Parathyroid adenoma (tissue), 2 donors: ENCODE measurements at regions not wholly inside any gene's neighbourhood (a gene's known extent, or its start where the extent isn't known, plus 50 kb on each side); places are given as distances from the start of the nearest gene placed in this dataset.

ENCODE experiments used
- H2AFZ ChIP-seq: fragments of 300-600 bp; sonication (generic); one replicate; pipeline ENCODE4 v1.7.0; 2017; ENCODE audit warnings: antibody characterized with exemption, mild to moderate bottlenecking
- H3K27ac ChIP-seq: fragments of 300-600 bp; sonication (generic); one replicate; pipeline ENCODE4 v1.7.0; 2017
- H3K27me3 ChIP-seq: fragments of 300-600 bp; sonication (generic); one replicate; pipeline ENCODE4 v1.7.0; 2017; ENCODE audit warnings: low read length; ENCODE audit not compliant: control insufficient read depth, insufficient read depth
- H3K36me3 ChIP-seq: fragments of 300-600 bp; sonication (generic); one replicate; pipeline ENCODE4 v1.7.0; 2017; ENCODE audit warnings: low read length; ENCODE audit not compliant: control insufficient read depth, insufficient read depth
- H3K4me1 ChIP-seq: fragments of 300-600 bp; sonication (generic); one replicate; pipeline ENCODE4 v1.7.0; 2017; ENCODE audit warnings: control low read depth
- H3K4me2 ChIP-seq: fragments of 300-600 bp; sonication (generic); one replicate; pipeline ENCODE4 v1.7.0; 2017; ENCODE audit warnings: low read length
- H3K4me3 ChIP-seq: fragments of 300-600 bp; sonication (generic); one replicate; pipeline ENCODE4 v1.7.0; 2017; ENCODE audit warnings: low read depth, low read length
- H3K79me2 ChIP-seq: fragments of 300-600 bp; sonication (generic); one replicate; pipeline ENCODE4 v1.7.0; 2017; ENCODE audit warnings: control low read depth
- H3K9ac ChIP-seq: fragments of 300-600 bp; sonication (generic); one replicate; pipeline ENCODE4 v1.7.0; 2017; ENCODE audit warnings: mild to moderate bottlenecking
- H3K9me3 ChIP-seq: fragments of 300-600 bp; sonication (generic); one replicate; pipeline ENCODE4 v1.7.0; 2017; ENCODE audit warnings: low read length; ENCODE audit not compliant: control insufficient read depth
- CTCF ChIP-seq: fragments of 300-600 bp; sonication (generic); IDR thresholded peaks from one replicate; pipeline ENCODE4 v1.7.0; 2017; ENCODE audit warnings: antibody characterized with exemption, mild to moderate bottlenecking
- donor health status: primary hyperparathyroidism.

GRCh38 chr9:36451949-36452348 is 51.9 kb upstream of the RNF38 start:
- no peak for TF ChIP-seq CTCF
- no peak overlapping the region for H2AFZ ChIP-seq

DNA sequence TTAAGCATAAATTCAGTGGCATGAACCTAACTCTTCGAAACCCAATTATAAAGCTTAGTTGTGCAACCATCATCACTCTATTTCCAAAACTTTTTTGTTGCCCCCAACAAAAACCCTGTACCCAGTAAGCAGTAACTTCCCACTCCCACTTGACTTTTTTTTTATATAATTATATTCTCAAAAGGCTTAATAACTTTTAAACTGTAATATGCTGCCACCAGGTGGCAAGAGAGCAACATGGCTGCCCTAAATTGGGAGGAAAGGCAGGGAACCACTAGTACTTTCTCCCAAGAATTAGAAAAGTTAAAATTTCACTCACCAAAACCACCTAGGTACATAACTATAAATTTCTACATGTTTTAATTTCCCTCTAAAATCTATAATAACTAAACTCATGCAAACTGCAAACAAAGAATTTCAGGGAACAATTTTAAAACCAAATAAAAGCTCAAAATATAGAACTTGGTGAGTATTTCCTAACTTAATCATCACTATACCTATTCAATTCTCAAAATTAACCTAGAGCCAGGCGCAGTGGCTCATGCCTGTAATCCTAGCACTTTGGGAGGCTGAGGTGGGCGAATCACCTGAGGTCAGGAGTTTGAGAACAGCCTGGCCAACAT is 50.2 kb upstream of the RNF38 start:
- Histone ChIP-seq H3K9me3 (no peaks in the 10 kb centered on the region), H2AFZ (no peak overlapping the region), H3K4me3 (no peak overlapping the region)

More at GRCh38 chr9:36451949-36452348, 51.9 kb upstream of the RNF38 start:
- H3K4me1 ChIP-seq: no peaks in the 10 kb centered on the region
- H3K4me2 ChIP-seq: no peak overlapping the region
- no peaks in the 10 kb centered on the region for H3K27me3 ChIP-seq
- H3K9me3 ChIP-seq: no peaks in the 10 kb centered on the region
- H3K4me3 ChIP-seq: no peak overlapping the region
- no peak overlapping the region for H3K9ac ChIP-seq
- H3K27ac ChIP-seq: no peak overlapping the region
- H3K36me3 ChIP-seq: no peaks in the 10 kb centered on the region
- peaks cover 6% of the 10 kb centered on the region for H3K79me2 ChIP-seq

More for the DNA sequence above, 50.2 kb upstream of the RNF38 start:
- H3K79me2 ChIP-seq: peaks cover 4% of the 10 kb centered on the region
- no peak overlapping the region for H3K4me2 ChIP-seq
- TF ChIP-seq CTCF: peak; percentile 59
- no peak overlapping the region for H3K27ac ChIP-seq
- no peaks in the 10 kb centered on the region for H3K4me1 ChIP-seq
- H3K9ac ChIP-seq: no peak overlapping the region
- no peaks in the 10 kb centered on the region for H3K36me3 ChIP-seq
- H3K27me3 ChIP-seq: no peaks in the 10 kb centered on the region
